HG03175 (cell line): ENCODE measurements at regions not wholly inside any gene's neighbourhood (a gene's known extent, or its start where the extent isn't known, plus 50 kb on each side); places are given as distances from the start of the nearest gene placed in this dataset.

Experiments
- ATAC-seq: cut with Tn5 transposase; IDR thresholded peaks from one replicate; pipeline ENCODE4 v1.9.1; 2021; ENCODE audit warnings: mild to moderate bottlenecking, moderate library complexity; ENCODE audit not compliant: unreplicated experiment

GRCh38 chr13:89279374-89279773 lies 1608.2 kb downstream of the SLITRK5 start:
- ATAC-seq: no peak

GRCh38 chr13:89281331-89281730 lies 1610.2 kb downstream of the SLITRK5 start:
- ATAC-seq: no peak

GRCh38 chr13:89282241-89282640 lies 1611.1 kb downstream of the SLITRK5 start:
- ATAC-seq: no peak

- ATAC-seq: no peak
Observed at GRCh38 chr13:89287381-89287780, 1616.2 kb downstream of the SLITRK5 start.

GRCh38 chr13:89294115-89294867 lies 1623.1 kb downstream of the SLITRK5 start:
- no peak for ATAC-seq

GRCh38 chr13:89307278-89307677 lies 1636.1 kb downstream of the SLITRK5 start:
- ATAC-seq: no peak

GRCh38 chr13:89310943-89311672 lies 1639.9 kb downstream of the SLITRK5 start:
- ATAC-seq: no peak

- no peak for ATAC-seq
Observed at GRCh38 chr13:89315287-89315686, 1644.1 kb downstream of the SLITRK5 start.

GRCh38 chr13:89322466-89322865 lies 1651.3 kb downstream of the SLITRK5 start:
- no peak for ATAC-seq

GRCh38 chr13:89324582-89324981 lies 1653.4 kb downstream of the SLITRK5 start:
- ATAC-seq: no peak

- ATAC-seq: no peak
Observed at GRCh38 chr13:89343165-89343564, 1672.0 kb downstream of the SLITRK5 start.

- no peak for ATAC-seq
Observed at GRCh38 chr13:89352384-89352783, 1681.2 kb downstream of the SLITRK5 start.

GRCh38 chr13:89361909-89362308 lies 1690.7 kb downstream of the SLITRK5 start:
- no peak for ATAC-seq

- no peak for ATAC-seq
Observed at GRCh38 chr13:89363144-89363543, 1692.0 kb downstream of the SLITRK5 start.

- no peak for ATAC-seq
Observed at GRCh38 chr13:89372193-89372592, 1701.0 kb downstream of the SLITRK5 start.

GRCh38 chr13:89375839-89376238 lies 1704.7 kb downstream of the SLITRK5 start:
- no peak for ATAC-seq

- ATAC-seq: peak; percentile 79
Observed at GRCh38 chr13:89380101-89380500, 1708.9 kb downstream of the SLITRK5 start.

GRCh38 chr13:89382981-89383380 lies 1711.8 kb downstream of the SLITRK5 start:
- ATAC-seq: no peak

- ATAC-seq: no peak
Observed at GRCh38 chr13:89383891-89384290, 1712.7 kb downstream of the SLITRK5 start.

- no peak for ATAC-seq
Observed at GRCh38 chr13:89393758-89394304, 1722.7 kb downstream of the SLITRK5 start.

- no peak for ATAC-seq
Observed at GRCh38 chr13:89401264-89401675, 1730.1 kb downstream of the SLITRK5 start.

GRCh38 chr13:89402211-89402610 lies 1731.0 kb downstream of the SLITRK5 start:
- no peak for ATAC-seq
